Lower leg skin (tissue), 3 donors: ENCODE measurements at regions not wholly inside any gene's neighbourhood (a gene's known extent, or its start where the extent isn't known, plus 50 kb on each side); places are given as distances from the start of the nearest gene placed in this dataset.

Source experiments
- POLR2A ChIP-seq, 2 donors: fragments of 450-650 bp; IDR thresholded peaks; one replicate each; pipeline ENCODE4 v1.6.1; 2016 to 2017; ENCODE audit warnings: antibody characterized with exemption in 2 of 2, mild to moderate bottlenecking in 1 of 2, moderate library complexity in 1 of 2
- TF ChIP-seq, protein P1 (sequence below), 3 donors: fragments of 450-650 bp; IDR thresholded peaks; one replicate each; pipeline ENCODE4 v1.5.1; 2016; ENCODE audit warnings: antibody characterized with exemption in 3 of 3, mild to moderate bottlenecking in 3 of 3, moderate library complexity in 2 of 3

DNA sequence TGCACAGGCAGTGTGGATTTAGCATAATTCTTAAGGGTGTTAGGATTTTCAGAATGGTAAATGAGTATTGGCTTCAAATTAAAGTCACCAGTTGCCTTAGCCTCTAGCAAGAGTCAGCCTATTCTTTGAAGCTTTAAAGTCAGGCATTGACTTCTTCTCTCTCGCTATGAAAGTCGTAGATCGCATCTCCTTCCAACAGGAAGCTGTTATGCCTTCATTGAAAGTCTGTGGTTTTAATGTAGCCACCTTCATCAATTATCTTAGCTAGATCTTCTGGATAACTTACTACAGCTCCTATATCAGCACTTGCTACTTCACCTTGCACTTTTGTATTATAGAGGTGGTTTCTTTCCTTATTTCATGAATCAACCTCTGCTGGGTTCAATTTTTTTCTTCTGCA is 320.2 kb downstream of the PTPRC start:
- TF ChIP-seq POLR2A (IDR thresholded peaks at IDR 0.05): no peak
- TF ChIP-seq, protein P1, sequence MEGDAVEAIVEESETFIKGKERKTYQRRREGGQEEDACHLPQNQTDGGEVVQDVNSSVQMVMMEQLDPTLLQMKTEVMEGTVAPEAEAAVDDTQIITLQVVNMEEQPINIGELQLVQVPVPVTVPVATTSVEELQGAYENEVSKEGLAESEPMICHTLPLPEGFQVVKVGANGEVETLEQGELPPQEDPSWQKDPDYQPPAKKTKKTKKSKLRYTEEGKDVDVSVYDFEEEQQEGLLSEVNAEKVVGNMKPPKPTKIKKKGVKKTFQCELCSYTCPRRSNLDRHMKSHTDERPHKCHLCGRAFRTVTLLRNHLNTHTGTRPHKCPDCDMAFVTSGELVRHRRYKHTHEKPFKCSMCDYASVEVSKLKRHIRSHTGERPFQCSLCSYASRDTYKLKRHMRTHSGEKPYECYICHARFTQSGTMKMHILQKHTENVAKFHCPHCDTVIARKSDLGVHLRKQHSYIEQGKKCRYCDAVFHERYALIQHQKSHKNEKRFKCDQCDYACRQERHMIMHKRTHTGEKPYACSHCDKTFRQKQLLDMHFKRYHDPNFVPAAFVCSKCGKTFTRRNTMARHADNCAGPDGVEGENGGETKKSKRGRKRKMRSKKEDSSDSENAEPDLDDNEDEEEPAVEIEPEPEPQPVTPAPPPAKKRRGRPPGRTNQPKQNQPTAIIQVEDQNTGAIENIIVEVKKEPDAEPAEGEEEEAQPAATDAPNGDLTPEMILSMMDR (IDR thresholded peaks at IDR 0.05): no peak
